Motor neuron (in vitro differentiated cells): ENCODE measurements at regions not wholly inside any gene's neighbourhood (a gene's known extent, or its start where the extent isn't known, plus 50 kb on each side); places are given as distances from the start of the nearest gene placed in this dataset.

Experiments used
- ATAC-seq, 8 experiments: fragments of 200-7000 bp; cut with Tn5 transposase; replicated peaks in 6 of 8; 2 replicates each; pipeline ENCODE4 v1.8.0; 2021; ENCODE audit warnings: mild to moderate bottlenecking in 8 of 8, moderate library complexity in 8 of 8
- H3K27ac ChIP-seq, 2 donors: fragments of 250-450 bp; sonication (Bioruptor Pico); 2 replicates each; pipeline ENCODE4 v1.9.0; 2021; ENCODE audit warnings: antibody characterized with exemption in 2 of 2, mild to moderate bottlenecking in 2 of 2, moderate library complexity in 1 of 2
- H3K4me1 ChIP-seq, 2 donors: fragments of 250-450 bp; sonication (Bioruptor Pico); replicated peaks in 1 of 2; 2 replicates each; pipeline ENCODE4 v1.6.1; 2021; ENCODE audit warnings: antibody characterized with exemption in 2 of 2, mild to moderate bottlenecking in 2 of 2, moderate library complexity in 1 of 2
- H3K4me3 ChIP-seq, 5 donors: fragments of 250-450 bp; sonication (Bioruptor Pico); 2 replicates each; pipeline ENCODE4 v1.9.0; 2021; ENCODE audit warnings: antibody characterized with exemption in 5 of 5, mild to moderate bottlenecking in 5 of 5, moderate library complexity in 4 of 5
- WGBS, 10 experiments: fragments of 450-650 bp; shearing (Covaris generic); methylation state at CpG; one replicate each; pipeline ENCODE4 v1.0.0; 2022; 5-methylcytosine and 5-hydroxymethylcytosine counted together
- in situ Hi-C, 9 experiments: fragments of 400-800 bp; cut with MboI; loops; one replicate each; pipeline ENCODE4 v1.15.0; 2021; ENCODE audit warnings: low sequenced_read_pairs in 9 of 9, low pct_unique_long_range_greater_than_20kb in 2 of 9; ENCODE audit not compliant: unreplicated experiment in 9 of 9

DNA sequence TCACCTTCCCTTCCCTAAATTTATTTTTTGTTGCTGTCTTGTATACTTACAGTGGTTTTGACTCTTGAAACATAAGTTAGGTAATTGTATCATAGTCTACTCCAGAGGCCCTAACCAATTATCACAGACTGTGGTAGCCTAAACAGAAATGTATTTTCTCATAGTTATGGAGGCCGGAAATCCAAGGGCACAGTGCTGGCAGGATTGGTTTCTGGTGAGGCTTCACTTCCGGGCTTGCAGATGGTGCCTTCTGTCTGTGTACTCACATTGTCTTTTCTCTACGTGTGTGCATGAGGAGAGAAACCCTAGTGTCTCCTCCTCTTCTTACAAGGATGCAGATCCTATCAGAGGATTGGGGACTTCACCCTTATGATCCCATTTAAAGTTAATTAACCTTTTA, 290.2 kb upstream of the KCNMB2 start:
- WGBS, 10 experiments: 52 to 100% (median 81%) methylated on average over 1 to 3 of the region's 3 CpGs; no CpG with 5 or more reads in 3 of the 10 experiments
- Histone ChIP-seq H3K27ac (peak overlapping the region in 1 of 2 donors; percentile 74), H3K4me1 (peaks cover 23 to 30% of the 10 kb centered on the region in 2 donors), H3K4me3 (no peak overlapping the region)
- in situ Hi-C loops: no loop called here
- ATAC-seq: peak in 1 of 8 experiments; percentile 1

DNA sequence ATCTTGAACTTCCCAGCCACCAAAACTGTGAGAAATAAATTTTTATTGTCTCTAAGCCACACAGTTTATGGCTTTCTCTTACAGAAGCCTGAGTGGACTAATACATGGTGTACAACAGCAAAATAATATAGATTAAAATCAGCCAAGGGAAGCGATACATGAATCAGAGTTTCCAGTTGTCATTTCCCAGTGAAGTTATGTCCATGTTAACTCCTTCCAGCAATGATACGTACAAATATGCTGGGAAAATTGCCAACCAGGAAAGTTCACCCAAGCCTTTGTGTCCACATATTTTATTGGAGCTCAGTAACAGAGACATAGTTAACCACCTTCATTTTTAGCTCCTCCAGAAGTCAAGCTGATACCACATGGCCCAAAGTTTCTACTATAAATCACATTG, 280.9 kb upstream of the KCNMB2 start:
- 83 to 100% (median 100%) methylated on average over 1 to 2 of the region's 2 CpGs; no CpG with 5 or more reads in 1 of the 10 experiments for WGBS, 10 experiments
- ATAC-seq: no peak
- Histone ChIP-seq H3K27ac (no peak overlapping the region), H3K4me1 (no peaks in the 10 kb centered on the region), H3K4me3 (no peak overlapping the region)
- in situ Hi-C loops: no loop called here

DNA sequence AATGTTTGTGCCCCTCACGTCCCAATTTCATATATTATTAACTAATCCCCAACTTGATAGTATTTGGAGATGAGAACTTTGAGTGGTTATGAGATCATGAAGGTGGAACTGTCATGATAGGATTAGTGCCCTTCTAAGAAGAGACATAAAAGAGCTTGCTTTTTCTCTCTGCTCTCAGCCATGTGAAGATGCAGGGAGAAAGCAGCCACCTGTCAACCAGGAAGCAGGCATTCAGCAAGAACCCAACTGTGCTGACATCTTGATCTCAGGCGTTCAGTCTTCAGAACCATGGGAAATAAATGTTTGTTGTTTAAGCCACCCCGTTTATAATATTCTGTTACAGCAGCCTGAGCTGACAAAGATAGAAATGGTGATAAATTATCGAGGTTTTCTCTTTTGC, 278.7 kb upstream of the KCNMB2 start:
- H3K4me3 ChIP-seq: no peak overlapping the region
- no peak overlapping the region for H3K27ac ChIP-seq
- ATAC-seq: no peak
- WGBS, 10 experiments: 0 to 100% (median 81%) methylated on average over 1 to 4 of the region's 4 CpGs
- H3K4me1 ChIP-seq: peaks cover 0 to 7% of the 10 kb centered on the region in 2 donors
- in situ Hi-C loops: no loop called here

DNA sequence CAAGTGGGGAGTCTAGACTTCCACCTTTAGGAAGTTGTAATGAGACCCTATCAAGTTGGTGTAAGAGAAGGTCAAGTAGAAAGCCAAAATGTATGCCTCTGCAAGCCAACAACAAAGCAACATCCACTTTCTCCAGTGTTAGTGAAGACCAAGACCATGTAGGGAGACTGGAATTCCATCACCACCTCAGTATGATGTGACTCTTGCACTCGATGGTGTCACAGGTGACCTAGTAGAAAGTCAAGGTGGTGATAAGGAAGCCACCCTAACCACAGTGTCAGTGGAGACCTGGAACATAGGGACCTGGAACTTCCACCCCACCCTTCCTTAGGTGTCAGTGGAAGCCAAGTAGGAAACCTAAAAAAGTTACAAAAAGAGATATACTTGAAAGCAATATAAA, 278.1 kb upstream of the KCNMB2 start:
- ATAC-seq: no peak
- no peak overlapping the region for H3K4me3 ChIP-seq

DNA sequence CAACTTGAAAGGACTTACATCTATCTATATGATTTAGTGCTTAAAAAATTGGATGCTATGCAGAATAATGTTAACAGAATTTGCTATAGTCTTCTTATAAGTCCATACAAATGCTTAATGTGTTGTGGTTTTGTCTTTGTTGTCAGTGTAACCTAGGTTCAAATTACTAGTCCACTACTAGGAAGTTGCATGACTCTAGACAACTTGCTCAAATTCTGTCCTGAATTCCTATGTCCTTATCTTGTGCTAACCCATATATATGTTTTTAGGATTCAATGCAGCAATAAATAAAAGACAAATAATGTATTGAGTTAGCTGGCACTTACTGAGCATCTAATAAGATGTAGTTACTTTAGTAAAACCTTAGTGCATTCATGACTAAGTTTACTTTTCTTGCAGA, 276.5 kb upstream of the KCNMB2 start:
- in situ Hi-C loops: no loop called here

More for the DNA sequence above, 278.1 kb upstream of the KCNMB2 start:
- H3K4me1 ChIP-seq: peaks cover 0 to 7% of the 10 kb centered on the region in 2 donors
- in situ Hi-C loops: no loop called here
- WGBS, 10 experiments: 43 to 100% (median 100%) methylated on average over 1 of the region's 1 CpG; no CpG with 5 or more reads in 3 of the 10 experiments
- H3K27ac ChIP-seq: no peak overlapping the region

DNA sequence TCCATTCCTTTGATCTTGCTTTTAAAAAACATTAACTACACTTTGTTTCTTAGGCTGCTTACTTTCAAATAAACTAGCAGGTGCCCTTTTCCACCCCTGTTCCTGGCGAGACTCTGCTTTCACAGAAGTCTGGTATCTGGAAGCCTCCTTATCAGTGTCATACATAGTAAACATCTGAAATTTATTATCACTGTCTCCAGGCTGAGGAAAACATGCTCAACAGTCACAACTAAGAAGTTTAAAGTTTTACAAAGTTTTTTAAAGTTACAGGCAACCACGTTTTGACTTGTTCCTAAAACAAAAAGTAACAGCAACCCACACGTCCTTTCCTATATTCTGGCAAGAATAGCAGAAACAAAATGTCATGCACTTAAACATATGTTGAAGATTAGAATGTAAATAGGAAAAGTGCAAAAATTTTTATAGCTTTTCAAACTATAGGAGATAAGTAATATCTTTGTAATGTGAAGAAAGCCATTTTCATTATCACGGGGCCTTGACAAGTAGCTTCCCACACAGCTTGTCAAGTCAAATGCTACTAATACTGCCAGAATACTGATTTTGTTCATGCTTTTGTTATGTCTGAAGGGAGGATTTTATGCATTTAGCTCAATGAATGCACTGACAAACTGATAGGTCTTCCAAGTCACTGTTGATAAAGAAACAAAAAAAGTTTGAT, 275.2 kb upstream of the KCNMB2 start:
- peaks cover 0 to 7% of the 10 kb centered on the region in 2 donors for H3K4me1 ChIP-seq
- in situ Hi-C loops: no loop called here
- 36 to 70% (median 47%) methylated on average over 1 to 4 of the region's 4 CpGs; no CpG with 5 or more reads in 1 of the 10 experiments for WGBS, 10 experiments
- ATAC-seq: no peak
- no peak overlapping the region for H3K4me3 ChIP-seq
- no peak overlapping the region for H3K27ac ChIP-seq

More for the DNA sequence above, 276.5 kb upstream of the KCNMB2 start:
- ATAC-seq: no peak
- Histone ChIP-seq H3K27ac (no peak overlapping the region), H3K4me3 (no peak overlapping the region), H3K4me1 (peaks cover 0 to 7% of the 10 kb centered on the region in 2 donors)

DNA sequence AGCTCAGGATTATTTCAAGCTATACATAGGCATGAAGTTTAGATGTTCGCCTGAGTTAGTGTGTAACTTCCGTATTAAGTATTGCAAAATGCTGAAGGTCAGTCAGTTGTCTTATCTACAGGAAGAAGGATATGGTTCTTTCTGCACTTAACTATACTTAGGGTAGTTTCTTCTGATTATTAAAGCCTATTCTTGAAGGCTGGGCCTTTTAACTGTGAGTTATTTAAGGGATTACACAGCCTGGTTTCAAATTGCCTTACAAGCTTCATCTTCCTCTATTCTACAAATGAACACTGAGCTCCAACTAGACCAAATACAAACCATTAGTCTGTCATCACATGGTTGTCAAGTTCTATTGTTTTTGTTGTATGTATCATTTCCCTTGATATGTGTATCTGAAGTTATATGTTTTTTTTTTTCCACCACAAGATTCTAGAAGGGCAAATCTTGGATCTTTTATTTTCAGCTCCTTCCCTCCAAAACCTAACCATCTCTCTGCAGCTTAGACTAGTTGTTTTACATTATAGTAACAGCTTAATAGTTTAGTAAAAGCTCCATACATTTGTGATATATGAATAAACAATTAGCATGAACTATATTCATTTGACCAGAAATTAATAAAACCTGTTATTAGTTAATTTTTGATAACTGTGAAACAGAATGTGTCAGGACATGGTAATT, 272.9 kb upstream of the KCNMB2 start:
- Histone ChIP-seq H3K4me3 (no peak overlapping the region), H3K4me1 (peaks cover 3 to 7% of the 10 kb centered on the region in 2 donors), H3K27ac (no peak overlapping the region)
- in situ Hi-C loops: no loop called here
- 79 to 100% (median 94%) methylated on average over 1 to 2 of the region's 2 CpGs; no CpG with 5 or more reads in 2 of the 10 experiments for WGBS, 10 experiments
- no peak for ATAC-seq

DNA sequence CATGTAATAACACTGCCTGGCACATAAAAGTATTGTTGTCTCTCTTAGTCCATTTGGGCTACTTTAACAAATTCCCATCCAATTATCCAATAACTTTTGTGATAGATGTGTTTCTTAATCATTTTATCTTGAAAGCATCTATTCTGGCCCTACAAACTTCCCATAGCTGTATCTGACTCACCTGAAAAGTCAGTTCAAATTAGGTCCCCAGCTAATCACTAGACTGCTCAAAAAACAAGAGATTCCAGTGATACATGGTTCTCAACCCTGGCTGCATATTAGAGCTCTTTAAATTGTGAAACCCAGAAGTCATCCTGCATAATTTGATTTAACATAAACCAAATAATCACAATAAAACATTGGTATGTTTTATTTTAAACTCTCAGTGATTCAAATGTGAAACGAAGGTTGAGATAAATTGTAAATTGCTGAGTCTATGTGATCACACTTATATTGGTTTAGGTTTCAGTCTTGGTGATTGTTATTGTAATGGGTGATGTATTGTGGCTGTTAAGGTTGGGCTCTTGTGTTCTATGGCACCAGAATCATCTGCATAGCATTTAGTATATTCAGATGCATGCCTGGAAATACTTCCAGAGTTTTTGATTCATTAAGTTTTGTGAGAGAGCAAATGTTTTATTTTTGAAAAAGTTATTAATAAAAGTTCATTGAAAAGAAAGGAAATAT, 268.9 kb upstream of the KCNMB2 start:
- H3K27ac ChIP-seq: no peak overlapping the region
- in situ Hi-C loops: no loop called here
- peaks cover 6 to 12% of the 10 kb centered on the region in 2 donors for H3K4me1 ChIP-seq
- peak in 2 of 8 experiments; percentile 56 to 79 for ATAC-seq
- WGBS, 10 experiments: 0 to 50% (median 7%) methylated on average over 1 of the region's 1 CpG; no CpG with 5 or more reads in 4 of the 10 experiments
- H3K4me3 ChIP-seq: no peak overlapping the region

DNA sequence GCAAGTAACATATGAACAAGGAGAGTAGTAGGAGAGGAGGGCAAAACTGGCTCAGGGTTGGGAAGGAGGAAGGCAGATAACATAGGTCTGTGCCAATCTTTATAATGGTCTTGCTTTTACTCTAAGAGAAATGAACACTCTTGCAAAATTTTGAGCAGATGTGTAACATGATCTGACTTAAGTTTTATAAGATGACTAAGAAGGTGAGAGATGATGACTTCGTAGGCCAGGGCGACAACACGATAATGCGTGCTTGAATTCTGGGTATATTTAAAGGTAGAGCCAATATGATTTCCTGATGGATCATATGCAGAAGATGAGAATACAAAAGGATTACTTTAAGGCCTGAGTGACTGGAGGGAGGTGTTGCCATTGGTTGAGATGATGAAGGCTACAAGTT, 265.4 kb upstream of the KCNMB2 start:
- WGBS, 10 experiments: 33 to 100% (median 83%) methylated on average over 2 to 4 of the region's 4 CpGs; no CpG with 5 or more reads in 5 of the 10 experiments
- in situ Hi-C loops: no loop called here
- H3K27ac ChIP-seq: no peak overlapping the region
- H3K4me1 ChIP-seq: peaks cover 6 to 32% of the 10 kb centered on the region in 2 donors
- ATAC-seq: no peak
- H3K4me3 ChIP-seq: no peak overlapping the region

DNA sequence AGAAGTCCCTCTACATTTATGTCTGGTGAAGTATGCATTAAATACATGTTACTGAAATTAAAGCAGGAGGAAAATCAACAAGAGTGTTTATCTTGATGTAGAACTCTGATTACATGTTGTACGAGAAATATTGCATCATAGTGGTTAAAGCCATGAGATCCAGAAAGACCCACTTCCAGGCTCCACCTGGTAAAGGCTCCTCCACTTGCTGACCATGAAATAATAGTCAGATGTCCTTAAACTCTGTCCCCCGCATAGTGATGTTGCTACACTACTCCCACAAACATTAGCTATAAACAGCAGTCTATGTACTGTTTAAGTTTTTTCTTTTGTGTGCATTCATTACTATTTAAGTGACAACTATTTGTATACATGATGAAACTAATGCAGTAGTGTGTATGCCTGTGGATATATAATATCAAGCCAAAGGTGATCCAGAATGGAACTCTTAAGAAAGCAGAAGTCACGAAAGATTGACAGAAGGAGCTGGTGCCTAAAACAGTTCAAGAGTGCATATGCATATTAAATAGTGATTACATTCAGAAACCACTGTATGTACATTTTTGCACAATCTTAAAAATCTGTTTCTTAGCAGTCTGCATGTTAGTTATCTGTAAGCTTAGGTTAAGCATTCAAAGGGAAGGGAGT, 264.4 kb upstream of the KCNMB2 start:
- no peak overlapping the region for H3K4me3 ChIP-seq
- ATAC-seq: peak in 2 of 8 experiments; percentile 23 to 24
- H3K27ac ChIP-seq: no peak overlapping the region
- H3K4me1 ChIP-seq: peaks cover 6 to 32% of the 10 kb centered on the region in 2 donors
- in situ Hi-C loops: no loop called here
- WGBS, 10 experiments: 38 to 100% (median 92%) methylated on average over 1 to 3 of the region's 3 CpGs; no CpG with 5 or more reads in 2 of the 10 experiments

DNA sequence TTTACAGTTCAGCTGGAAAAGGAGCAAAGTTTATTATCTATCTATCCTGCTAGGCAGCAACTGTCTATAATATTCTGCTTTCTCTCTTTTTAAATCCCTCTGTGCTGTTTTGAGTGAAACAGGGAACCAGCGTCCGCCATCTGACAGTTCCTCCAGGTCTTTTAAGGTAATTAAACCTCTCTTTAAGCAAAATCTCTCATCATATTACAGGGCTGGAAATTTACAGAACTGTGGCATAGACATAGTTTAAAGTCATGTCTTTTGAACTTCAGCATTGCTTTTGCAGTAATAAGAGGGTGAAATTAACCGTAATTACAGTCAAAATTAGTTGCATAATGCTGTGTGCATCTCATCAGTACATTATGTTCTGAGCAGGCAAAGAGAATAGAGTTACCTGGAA, 263.4 kb upstream of the KCNMB2 start:
- in situ Hi-C loops: no loop called here
- 88 to 100% (median 100%) methylated on average over 1 to 3 of the region's 3 CpGs; no CpG with 5 or more reads in 1 of the 10 experiments for WGBS, 10 experiments
- ATAC-seq: no peak
- Histone ChIP-seq H3K4me3 (no peak overlapping the region), H3K4me1 (peaks cover 6 to 29% of the 10 kb centered on the region in 2 donors), H3K27ac (no peak overlapping the region)

DNA sequence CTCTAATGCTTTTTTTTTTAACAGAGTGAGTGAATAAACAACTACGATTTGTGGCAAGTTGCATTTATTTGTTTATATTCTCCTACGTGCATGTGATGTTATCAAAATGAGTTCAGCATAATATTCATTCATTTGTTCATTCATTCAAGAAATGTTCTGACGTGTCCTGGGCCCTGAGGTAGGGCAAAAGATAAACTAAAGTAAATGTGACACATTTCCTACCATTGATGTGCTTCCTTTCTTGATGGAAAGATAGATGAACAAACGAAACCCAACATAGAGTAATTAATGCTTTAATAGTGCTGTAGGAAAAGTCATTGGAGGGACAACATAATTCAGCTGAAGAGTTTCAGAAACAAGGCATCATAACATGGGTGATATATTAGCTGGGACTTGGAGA, 261.5 kb upstream of the KCNMB2 start:
- WGBS, 10 experiments: 54 to 95% (median 82%) methylated on average over 2 to 4 of the region's 4 CpGs
- ATAC-seq: peak in 2 of 8 experiments; percentile 49 to 63
- H3K4me1 ChIP-seq: peaks cover under 1 to 22% of the 10 kb centered on the region in 2 donors
- no peak overlapping the region for H3K27ac ChIP-seq
- no peak overlapping the region for H3K4me3 ChIP-seq
- in situ Hi-C loops: no loop called here

DNA sequence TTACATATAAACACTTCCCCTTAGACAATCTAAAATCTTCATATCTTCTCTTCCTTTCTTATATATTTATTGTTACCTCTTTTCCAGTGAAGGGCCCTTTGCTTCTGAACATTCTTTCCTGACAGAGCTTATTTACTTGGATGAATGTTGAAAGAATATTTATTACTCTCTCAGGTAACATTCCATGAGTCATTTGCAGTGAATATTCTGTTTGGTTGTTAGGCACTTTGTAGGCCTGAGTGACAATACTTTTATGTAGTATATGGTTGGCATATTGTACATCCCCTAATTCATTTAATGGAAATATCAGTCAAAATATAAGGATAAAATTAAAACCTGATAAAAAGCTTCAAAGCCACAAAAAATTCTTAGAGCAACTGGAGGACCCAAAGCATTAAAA, 260.9 kb upstream of the KCNMB2 start:
- Histone ChIP-seq H3K4me3 (no peak overlapping the region), H3K4me1 (peaks cover 0 to 22% of the 10 kb centered on the region in 2 donors), H3K27ac (no peak overlapping the region)
- in situ Hi-C loops: no loop called here
- ATAC-seq: peak in 2 of 8 experiments; percentile 22 to 30
